CD14-positive monocyte (primary cell): ENCODE measurements at regions not wholly inside any gene's neighbourhood (a gene's known extent, or its start where the extent isn't known, plus 50 kb on each side); places are given as distances from the start of the nearest gene placed in this dataset.
A peak's percentile ranks its signal among the peaks of the same experiment; 100 is the strongest.

Experiments
- DNase-seq, 3 donors: peaks; one replicate each; pipeline ENCODE4 v3.0.0-alpha.2; 2011 to 2022
- H2AFZ ChIP-seq: 2 replicates; pipeline ENCODE4 v1.6.0; 2012; ENCODE audit warnings: mild to moderate bottlenecking, low read depth, low read length, inconsistent platforms; ENCODE audit not compliant: insufficient read depth, poor library complexity, severe bottlenecking
- H3K27ac ChIP-seq, 2 donors: 1 replicate in 1 of 2; 2 replicates in 1 of 2; pipeline ENCODE4 v1.5.1; 2012 to 2013; ENCODE audit warnings: low read length in 2 of 2, control low read depth in 1 of 2, inconsistent platforms in 1 of 2, low read depth in 1 of 2, mild to moderate bottlenecking in 1 of 2
- H3K27me3 ChIP-seq, 2 donors: one replicate each; pipeline versions ENCODE4 v1.6.0 to v1.6.1; 2011 to 2013; ENCODE audit warnings: low read length in 2 of 2; ENCODE audit not compliant: control insufficient read depth in 2 of 2, insufficient read depth in 2 of 2
- H3K36me3 ChIP-seq, 2 donors: replicated peaks in 1 of 2; 1 replicate in 1 of 2; 2 replicates in 1 of 2; pipeline versions ENCODE4 v1.5.1 to v1.6.1; 2012 to 2013; ENCODE audit warnings: low read length in 2 of 2, control low read depth in 1 of 2, inconsistent platforms in 1 of 2, mild to moderate bottlenecking in 1 of 2; ENCODE audit not compliant: insufficient read depth in 2 of 2, control insufficient read depth in 1 of 2
- H3K4me1 ChIP-seq, 2 donors: 1 replicate in 1 of 2; 2 replicates in 1 of 2; pipeline versions ENCODE4 v1.5.1 to v1.6.1; 2012 to 2013; ENCODE audit warnings: low read length in 2 of 2, control low read depth in 1 of 2, inconsistent platforms in 1 of 2, mild to moderate bottlenecking in 1 of 2, moderate library complexity in 1 of 2; ENCODE audit not compliant: insufficient read depth in 2 of 2, control insufficient read depth in 1 of 2
- H3K4me2 ChIP-seq: replicated peaks from 2 replicates; pipeline ENCODE3; 2012; ENCODE audit warnings: low read length, moderate library complexity, mild to moderate bottlenecking; ENCODE audit not compliant: poor library complexity, severe bottlenecking; ENCODE audit errors: extremely low read depth
- H3K4me3 ChIP-seq, 3 experiments: fragments of 200-600 bp in 1 of 3; sonication (generic) in 1 of 3; replicated peaks in 1 of 3; 1 replicate in 2 of 3; 2 replicates in 1 of 3; pipeline ENCODE4 v1.5.1; 2011 to 2013; ENCODE audit warnings: low read length in 3 of 3, mild to moderate bottlenecking in 3 of 3, control low read depth in 2 of 3, low read depth in 2 of 3, inconsistent platforms in 1 of 3, moderate library complexity in 1 of 3
- H3K79me2 ChIP-seq: 2 replicates; pipeline ENCODE4 v1.6.0; 2012; ENCODE audit warnings: mild to moderate bottlenecking, control low read depth, inconsistent platforms, low read length, moderate library complexity; ENCODE audit not compliant: insufficient read depth
- H3K9ac ChIP-seq: 2 replicates; pipeline ENCODE4 v1.6.0; 2017; ENCODE audit warnings: low read length, mild to moderate bottlenecking; ENCODE audit not compliant: insufficient read depth, poor library complexity, severe bottlenecking
- H3K9me3 ChIP-seq, 2 donors: replicated peaks in 1 of 2; 1 replicate in 1 of 2; 2 replicates in 1 of 2; pipeline versions ENCODE4 v1.5.1 to v1.6.1; 2012 to 2013; ENCODE audit warnings: low read length in 2 of 2, control low read depth in 1 of 2; ENCODE audit not compliant: control insufficient read depth in 1 of 2, insufficient read depth in 1 of 2
- H4K20me1 ChIP-seq: 2 replicates; pipeline ENCODE4 v1.6.0; 2012; ENCODE audit warnings: mild to moderate bottlenecking, low read length, control low read depth, moderate library complexity; ENCODE audit not compliant: insufficient read depth
- H3K27ac Mint-ChIP-seq, 7 donors: one replicate each; pipeline ENCODE4 v1.8.0; 2020; ENCODE audit warnings: mild to moderate bottlenecking in 7 of 7, mixed read lengths in 7 of 7, moderate library complexity in 6 of 7, inconsistent platforms in 2 of 7
- H3K27me3 Mint-ChIP-seq, 3 donors: one replicate each; pipeline ENCODE4 v1.8.0; 2021 to 2022; ENCODE audit warnings: low read depth in 3 of 3, mild to moderate bottlenecking in 3 of 3, mixed read lengths in 3 of 3, moderate library complexity in 3 of 3, inconsistent platforms in 1 of 3
- H3K36me3 Mint-ChIP-seq, 2 donors: one replicate each; pipeline ENCODE4 v1.8.0; 2020; ENCODE audit warnings: mixed read lengths in 2 of 2, inconsistent platforms in 1 of 2, mild to moderate bottlenecking in 1 of 2
- H3K4me1 Mint-ChIP-seq: one replicate; pipeline ENCODE4 v1.8.0; 2020; ENCODE audit warnings: mild to moderate bottlenecking, mixed read lengths
- H3K4me3 Mint-ChIP-seq, 2 donors: one replicate each; pipeline ENCODE4 v1.8.0; 2020; ENCODE audit warnings: mild to moderate bottlenecking in 2 of 2, mixed read lengths in 2 of 2, moderate library complexity in 1 of 2
- H3K9me3 Mint-ChIP-seq, 7 donors: one replicate each; pipeline ENCODE4 v1.8.0; 2020 to 2022; ENCODE audit warnings: mixed read lengths in 7 of 7, mild to moderate bottlenecking in 6 of 7, moderate library complexity in 6 of 7, inconsistent platforms in 2 of 7
- CTCF ChIP-seq: fragments of 200-600 bp; IDR thresholded peaks from one replicate; pipeline ENCODE4 v1.8.0; 2022; ENCODE audit warnings: antibody characterized with exemption, mild to moderate bottlenecking
- WGBS: methylation state at CpG from one replicate; pipeline ENCODE4 v1.1.5; 2013; ENCODE audit warnings: missing lambda C conversion rate; ENCODE audit not compliant: insufficient coverage; 5-methylcytosine and 5-hydroxymethylcytosine counted together
- intact Hi-C, 2 donors: fragments of 100-400 bp; cut with micrococcal nuclease; formaldehyde crosslinking; loops; one replicate each; pipeline versions ENCODE4 v1.15.0 to v1.15.1; 2023

GRCh38 chr9:2300325-2300724, 285.2 kb downstream of the SMARCA2 start:
- Histone ChIP-seq H3K79me2 (no peaks in the 10 kb centered on the region), H3K36me3 (no peaks in the 10 kb centered on the region), H3K9ac (no peak overlapping the region), H4K20me1 (no peaks in the 10 kb centered on the region), H3K27me3 (no peaks in the 10 kb centered on the region), H3K4me1 (no peaks in the 10 kb centered on the region), H3K4me2 (no peak overlapping the region), H2AFZ (no peak overlapping the region), H3K9me3 (peaks cover 0 to 2% of the 10 kb centered on the region in 2 donors), H3K4me3 (no peak overlapping the region), H3K27ac (no peak overlapping the region)
- Mint-ChIP-seq H3K36me3 (no peaks in the 10 kb centered on the region), H3K4me1 (no peaks in the 10 kb centered on the region), H3K27me3 (peaks cover 0 to 3% (median 3%) of the 10 kb centered on the region in 3 donors), H3K4me3 (no peak overlapping the region), H3K27ac (no peak overlapping the region), H3K9me3 (peaks cover 5 to 18% (median 13%) of the 10 kb centered on the region in 7 donors)
- TF ChIP-seq CTCF = no peak
- intact Hi-C loops = no loop called here
- no peak for DNase-seq

- Histone ChIP-seq H4K20me1 (no peaks in the 10 kb centered on the region), H3K4me1 (no peaks in the 10 kb centered on the region), H2AFZ (no peak overlapping the region), H3K4me3 (no peak overlapping the region), H3K27ac (no peak overlapping the region), H3K4me2 (no peak overlapping the region), H3K9me3 (peaks cover 0 to 2% of the 10 kb centered on the region in 2 donors), H3K27me3 (no peaks in the 10 kb centered on the region), H3K36me3 (no peaks in the 10 kb centered on the region), H3K79me2 (no peaks in the 10 kb centered on the region), H3K9ac (no peak overlapping the region)
- Mint-ChIP-seq H3K36me3 (no peaks in the 10 kb centered on the region), H3K4me1 (no peaks in the 10 kb centered on the region), H3K9me3 (peaks cover 0 to 13% (median 9%) of the 10 kb centered on the region in 7 donors), H3K27me3 (peaks cover 0 to 3% (median 1%) of the 10 kb centered on the region in 3 donors), H3K4me3 (no peak overlapping the region), H3K27ac (peak overlapping the region in 1 of 7 donors; percentile 53)
- DNase-seq = no peak
- TF ChIP-seq CTCF = no peak
- WGBS = 100% methylated on average over 2 of the region's 2 CpGs
- intact Hi-C loops = no loop called here
These were observed 287.5 kb downstream of the SMARCA2 start for GRCh38 chr9:2302606-2303005.
